GM18505 (cell line): ENCODE measurements at regions not wholly inside any gene's neighbourhood (a gene's known extent, or its start where the extent isn't known, plus 50 kb on each side); places are given as distances from the start of the nearest gene placed in this dataset.
A peak's percentile ranks its signal among the peaks of the same experiment; 100 is the strongest.
"Not testable (repeated sequence)": the region's sequence is repeated elsewhere in the genome, so short reads cannot be mapped to it uniquely, and the experiment has no call there.

Experiments
- ATAC-seq: cut with Tn5 transposase; IDR thresholded peaks from one replicate; pipeline ENCODE4 v1.9.1; 2021; ENCODE audit not compliant: unreplicated experiment
- POLR2A ChIP-seq: IDR thresholded peaks from 4 replicates; pipeline ENCODE4 v1.6.1; 2011; ENCODE audit warnings: borderline replicate concordance; ENCODE audit not compliant: insufficient read depth, insufficient read length; ENCODE audit errors: extremely low read depth

- no peak for TF ChIP-seq POLR2A
- ATAC-seq, result no peak
These were observed 86.3 kb downstream of the GYPE start for GRCh38 chr4:143819029-143819428.

- ATAC-seq, result not testable (repeated sequence)
These were observed 87.5 kb downstream of the GYPE start for GRCh38 chr4:143817866-143818265.

GRCh38 chr4:143815375-143815774, 90.0 kb downstream of the GYPE start:
- ATAC-seq, result not testable (repeated sequence)

- ATAC-seq, result not testable (repeated sequence)
These were observed 91.8 kb downstream of the GYPE start for GRCh38 chr4:143813431-143814154.

GRCh38 chr4:143791693-143792092, 91.2 kb upstream of the FREM3 start:
- not testable (repeated sequence) for ATAC-seq

- ATAC-seq, result not testable (repeated sequence)
These were observed 90.0 kb upstream of the FREM3 start for GRCh38 chr4:143790425-143790824.

GRCh38 chr4:143789618-143790017, 89.1 kb upstream of the FREM3 start:
- ATAC-seq, result not testable (repeated sequence)

- TF ChIP-seq POLR2A, result no peak
- no peak for ATAC-seq
These were observed 84.1 kb upstream of the FREM3 start for GRCh38 chr4:143784567-143784966.

GRCh38 chr4:143782521-143782920, 82.0 kb upstream of the FREM3 start:
- ATAC-seq, result no peak
- TF ChIP-seq POLR2A, result no peak

- ATAC-seq, result peak; percentile 100
- no peak for TF ChIP-seq POLR2A
These were observed 73.8 kb upstream of the FREM3 start for GRCh38 chr4:143773998-143774895.

- no peak for ATAC-seq
These were observed 70.8 kb upstream of the FREM3 start for GRCh38 chr4:143771269-143771668.

GRCh38 chr4:143768007-143768591, 67.6 kb upstream of the FREM3 start:
- no peak for ATAC-seq
- no peak for TF ChIP-seq POLR2A

More at GRCh38 chr4:143771269-143771668, 70.8 kb upstream of the FREM3 start:
- no peak for TF ChIP-seq POLR2A

- no peak for TF ChIP-seq POLR2A
- no peak for ATAC-seq
These were observed 63.1 kb upstream of the FREM3 start for GRCh38 chr4:143763587-143763986.

GRCh38 chr4:143762511-143762910, 62.0 kb upstream of the FREM3 start:
- no peak for TF ChIP-seq POLR2A
- no peak for ATAC-seq
